ENCODE measurements at regions not wholly inside any gene's neighbourhood (a gene's known extent, or its start where the extent isn't known, plus 50 kb on each side); places are given as distances from the start of the nearest gene placed in this dataset.

DNA sequence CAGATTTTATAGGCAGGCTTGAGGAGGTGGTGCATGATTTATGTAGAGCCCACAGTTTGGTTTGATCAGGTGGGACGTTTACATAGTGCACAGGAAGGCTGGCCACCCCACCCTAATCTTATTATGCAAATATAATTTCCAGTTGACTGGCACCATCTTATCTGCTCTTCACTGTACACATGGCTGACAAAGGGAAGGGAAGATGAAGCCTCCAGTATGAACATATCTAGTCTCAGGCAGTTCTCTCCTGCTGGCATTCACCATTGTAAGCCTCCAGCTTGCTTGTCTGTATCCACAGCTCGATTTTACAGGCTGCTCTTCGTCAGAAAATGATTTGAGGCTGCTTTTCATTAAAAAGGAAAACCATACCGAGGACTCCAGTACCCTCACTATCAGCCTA lies 278.3 kb downstream of the TECRL start:
- no peak overlapping the region for H3K27ac Mint-ChIP-seq
- Histone ChIP-seq H3K9me3 (ENCODE audit: control insufficient read depth, low read depth, low read length) (no peaks in the 10 kb centered on the region), H2BK120ac (ENCODE audit: low read depth, low read length, poor library complexity, severe bottlenecking) (no peak overlapping the region), H3K4ac (ENCODE audit: low read depth, low read length) (no peak overlapping the region), H3K27me3 (ENCODE audit: insufficient read depth, low read length) (no peaks in the 10 kb centered on the region), H3T11ph (ENCODE audit: low read length) (no peak overlapping the region), H2BK12ac (ENCODE audit: insufficient read length, low read depth, low read length) (no peak overlapping the region), H3K79me1 (ENCODE audit: insufficient read depth, low read depth, low read length, poor library complexity, severe bottlenecking) (no peaks in the 10 kb centered on the region), H4K8ac (replicated peaks; ENCODE audit: insufficient read length, low read depth, low read length) (no peak overlapping the region), H3K23me2 (ENCODE audit: insufficient read length, low read depth, low read length, poor library complexity, severe bottlenecking) (no peaks in the 10 kb centered on the region), H4K20me1 (ENCODE audit: control insufficient read depth, insufficient read depth, insufficient read length) (no peaks in the 10 kb centered on the region), H3K79me2 (ENCODE audit: insufficient read depth, low read length) (no peaks in the 10 kb centered on the region), H3K27ac (ENCODE audit: insufficient read length, low read depth, low read length) (no peak overlapping the region), H3K23ac (ENCODE audit: insufficient read length, low read depth, low read length) (no peak overlapping the region), H4K91ac (ENCODE audit: insufficient read length, low read depth, low read length) (no peak overlapping the region), H3K4me2 (ENCODE audit: insufficient read depth, insufficient read length, low read length) (no peak overlapping the region), H2AFZ (ENCODE audit: low read length) (no peak overlapping the region), H3K18ac (ENCODE audit: insufficient read length, low read depth, low read length) (no peak overlapping the region), H2BK5ac (ENCODE audit: insufficient read length, low read length) (no peak overlapping the region), H4K5ac (ENCODE audit: insufficient read length, low read depth, low read length) (no peak overlapping the region), H2BK15ac (ENCODE audit: low read depth, low read length) (no peak overlapping the region), H2BK20ac (ENCODE audit: low read depth, low read length, poor library complexity, severe bottlenecking) (no peak overlapping the region), H3K4me1 (ENCODE audit: insufficient read depth, low read length) (no peaks in the 10 kb centered on the region), H3K56ac (ENCODE audit: insufficient read length, low read depth, low read length) (no peak overlapping the region), H3K14ac (ENCODE audit: insufficient read depth, low read length) (no peak overlapping the region), H3K9ac (ENCODE audit: extremely low read depth, insufficient read length, low read length) (no peak overlapping the region), H2AK5ac (ENCODE audit: insufficient read length, low read length) (no peak overlapping the region)
- H3K9me3 Mint-ChIP-seq, result no peaks in the 10 kb centered on the region
- H3K27me3 Mint-ChIP-seq (ENCODE audit: low read depth), result no peaks in the 10 kb centered on the region
- H3K4me3 Mint-ChIP-seq, result no peak overlapping the region
- no CpG with 5 or more reads among the region's 4 CpGs for WGBS (ENCODE audit: extremely low coverage, insufficient read length, low lambda C conversion rate)
- no peak for TF ChIP-seq CTCF (conservative IDR thresholded peaks at IDR 0.05)
- no peaks in the 10 kb centered on the region for H3K36me3 Mint-ChIP-seq (ENCODE audit: insufficient read depth in 1 of 3, low read depth in 3 of 3)
- DNase-seq, result no peak
- H3K4me1 Mint-ChIP-seq, result no peaks in the 10 kb centered on the region

Data from H9 (cell line).